ENCODE measurements at regions not wholly inside any gene's neighbourhood (a gene's known extent, or its start where the extent isn't known, plus 50 kb on each side); places are given as distances from the start of the nearest gene placed in this dataset.

DNA sequence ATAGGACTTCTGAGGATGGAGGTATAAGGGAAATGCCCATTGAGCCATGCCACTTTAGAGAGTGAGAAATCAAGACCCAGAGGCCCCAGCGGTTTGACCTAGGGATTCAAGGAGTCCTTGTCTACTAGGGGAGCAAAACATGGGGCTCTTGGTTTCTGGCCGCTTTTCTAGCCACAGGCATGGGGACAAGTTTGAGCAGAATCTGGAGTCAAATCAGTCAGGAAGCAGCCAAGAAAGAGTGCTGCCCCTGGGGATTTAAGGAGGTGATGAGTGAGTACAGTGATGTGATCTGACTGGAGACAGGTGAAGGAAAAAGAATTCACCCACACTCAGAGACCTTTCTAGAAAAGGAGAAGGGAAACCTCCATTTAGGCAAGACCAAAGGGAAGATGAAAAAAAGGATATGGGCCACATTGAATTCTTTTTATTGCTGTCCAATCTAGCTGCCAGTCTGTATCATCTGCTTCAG lies 244.0 kb upstream of the TBC1D5 start:
- TF ChIP-seq, protein P1, sequence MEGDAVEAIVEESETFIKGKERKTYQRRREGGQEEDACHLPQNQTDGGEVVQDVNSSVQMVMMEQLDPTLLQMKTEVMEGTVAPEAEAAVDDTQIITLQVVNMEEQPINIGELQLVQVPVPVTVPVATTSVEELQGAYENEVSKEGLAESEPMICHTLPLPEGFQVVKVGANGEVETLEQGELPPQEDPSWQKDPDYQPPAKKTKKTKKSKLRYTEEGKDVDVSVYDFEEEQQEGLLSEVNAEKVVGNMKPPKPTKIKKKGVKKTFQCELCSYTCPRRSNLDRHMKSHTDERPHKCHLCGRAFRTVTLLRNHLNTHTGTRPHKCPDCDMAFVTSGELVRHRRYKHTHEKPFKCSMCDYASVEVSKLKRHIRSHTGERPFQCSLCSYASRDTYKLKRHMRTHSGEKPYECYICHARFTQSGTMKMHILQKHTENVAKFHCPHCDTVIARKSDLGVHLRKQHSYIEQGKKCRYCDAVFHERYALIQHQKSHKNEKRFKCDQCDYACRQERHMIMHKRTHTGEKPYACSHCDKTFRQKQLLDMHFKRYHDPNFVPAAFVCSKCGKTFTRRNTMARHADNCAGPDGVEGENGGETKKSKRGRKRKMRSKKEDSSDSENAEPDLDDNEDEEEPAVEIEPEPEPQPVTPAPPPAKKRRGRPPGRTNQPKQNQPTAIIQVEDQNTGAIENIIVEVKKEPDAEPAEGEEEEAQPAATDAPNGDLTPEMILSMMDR (IDR thresholded peaks at IDR 0.05) = no peak
- TF ChIP-seq POLR2AphosphoS5 (IDR thresholded peaks at IDR 0.05) (no peak), POLR2A (IDR thresholded peaks at IDR 0.05) (no peak)
